Chondrocyte (in vitro differentiated cells): ENCODE measurements at regions not wholly inside any gene's neighbourhood (a gene's known extent, or its start where the extent isn't known, plus 50 kb on each side); places are given as distances from the start of the nearest gene placed in this dataset.

ENCODE experiments used
- DNase-seq: peaks from one replicate; pipeline ENCODE4 v3.0.0; 2021; ENCODE audit warnings: mixed read lengths, low spot score
- H3K27ac Mint-ChIP-seq: one replicate; pipeline ENCODE4 v1.8.0; 2021; ENCODE audit warnings: mild to moderate bottlenecking, moderate library complexity, mixed read lengths; ENCODE audit not compliant: unreplicated experiment
- H3K27me3 Mint-ChIP-seq: 2 replicates; pipeline ENCODE4 v1.8.0; 2021; ENCODE audit warnings: low read depth, mixed read lengths
- H3K36me3 Mint-ChIP-seq: 2 replicates; pipeline ENCODE4 v1.8.0; 2021; ENCODE audit warnings: low read depth, mixed read lengths
- H3K4me1 Mint-ChIP-seq: 2 replicates; pipeline ENCODE4 v1.8.0; 2021; ENCODE audit warnings: low read depth, mild to moderate bottlenecking, mixed read lengths
- H3K4me3 Mint-ChIP-seq: one replicate; pipeline ENCODE4 v1.8.0; 2021; ENCODE audit warnings: mild to moderate bottlenecking, moderate library complexity, mixed read lengths; ENCODE audit not compliant: unreplicated experiment
- H3K9me3 Mint-ChIP-seq: 2 replicates; pipeline ENCODE4 v1.8.0; 2021; ENCODE audit warnings: low read depth, mixed read lengths
- CTCF ChIP-seq: fragments of 200-600 bp; sonication (generic); IDR thresholded peaks from 2 replicates; pipeline ENCODE4 v1.5.0; 2021; ENCODE audit warnings: antibody characterized with exemption, mild to moderate bottlenecking, moderate library complexity

GRCh38 chr6:144607998-144608735, 323.0 kb downstream of the UTRN start:
- Mint-ChIP-seq H3K9me3 (peaks cover 2% of the 10 kb centered on the region), H3K27ac (no peak overlapping the region), H3K27me3 (no peaks in the 10 kb centered on the region), H3K4me1 (no peaks in the 10 kb centered on the region), H3K36me3 (peaks cover 10% of the 10 kb centered on the region), H3K4me3 (no peak overlapping the region)
- no peak for TF ChIP-seq CTCF
- DNase-seq, result no peak

- Mint-ChIP-seq H3K36me3 (peaks cover 7% of the 10 kb centered on the region), H3K4me1 (no peaks in the 10 kb centered on the region), H3K27me3 (no peaks in the 10 kb centered on the region), H3K4me3 (no peak overlapping the region), H3K9me3 (peaks cover 2% of the 10 kb centered on the region), H3K27ac (no peak overlapping the region)
- no peak for DNase-seq
- no peak for TF ChIP-seq CTCF
These were observed 327.7 kb downstream of the UTRN start for GRCh38 chr6:144612811-144613210.

- Mint-ChIP-seq H3K27me3 (no peaks in the 10 kb centered on the region), H3K36me3 (peaks cover 4% of the 10 kb centered on the region), H3K9me3 (peaks cover 2% of the 10 kb centered on the region), H3K4me1 (no peaks in the 10 kb centered on the region), H3K4me3 (no peak overlapping the region), H3K27ac (no peak overlapping the region)
- TF ChIP-seq CTCF, result no peak
- no peak for DNase-seq
These were observed 328.7 kb downstream of the UTRN start for GRCh38 chr6:144613859-144614258.

GRCh38 chr6:144615870-144616269, 330.7 kb downstream of the UTRN start:
- Mint-ChIP-seq H3K4me3 (no peak overlapping the region), H3K27ac (no peak overlapping the region), H3K36me3 (peaks cover 1% of the 10 kb centered on the region), H3K4me1 (no peaks in the 10 kb centered on the region), H3K27me3 (no peaks in the 10 kb centered on the region), H3K9me3 (no peaks in the 10 kb centered on the region)
- no peak for TF ChIP-seq CTCF
- DNase-seq, result no peak

- Mint-ChIP-seq H3K27me3 (no peaks in the 10 kb centered on the region), H3K4me1 (no peaks in the 10 kb centered on the region), H3K27ac (no peak overlapping the region), H3K9me3 (no peaks in the 10 kb centered on the region), H3K36me3 (peaks cover 1% of the 10 kb centered on the region), H3K4me3 (no peak overlapping the region)
- DNase-seq, result no peak
- no peak for TF ChIP-seq CTCF
These were observed 332.1 kb downstream of the UTRN start for GRCh38 chr6:144617191-144617590.
